OCI-LY7 (cell line): ENCODE measurements at regions not wholly inside any gene's neighbourhood (a gene's known extent, or its start where the extent isn't known, plus 50 kb on each side); places are given as distances from the start of the nearest gene placed in this dataset.

Experiments used
- EZH2phosphoT487 ChIP-seq: fragments of 200-600 bp; sonication (generic); IDR thresholded peaks from 2 replicates; pipeline ENCODE4 v1.6.1; 2018; ENCODE audit warnings: low read depth, borderline replicate concordance, mild to moderate bottlenecking, mixed run types, antibody characterized with exemption, low read length, moderate library complexity, mixed read lengths
- TF ChIP-seq, protein P1 (sequence below): fragments of 200-600 bp; sonication (generic); conservative IDR thresholded peaks from 2 replicates; pipeline ENCODE4 v1.5.1; 2014; ENCODE audit warnings: mild to moderate bottlenecking, antibody characterized with exemption, low read length, moderate library complexity, mixed read lengths

GRCh38 chrX:25156323-25156722 lies 140.6 kb upstream of the ARX start:
- TF ChIP-seq, protein P1, sequence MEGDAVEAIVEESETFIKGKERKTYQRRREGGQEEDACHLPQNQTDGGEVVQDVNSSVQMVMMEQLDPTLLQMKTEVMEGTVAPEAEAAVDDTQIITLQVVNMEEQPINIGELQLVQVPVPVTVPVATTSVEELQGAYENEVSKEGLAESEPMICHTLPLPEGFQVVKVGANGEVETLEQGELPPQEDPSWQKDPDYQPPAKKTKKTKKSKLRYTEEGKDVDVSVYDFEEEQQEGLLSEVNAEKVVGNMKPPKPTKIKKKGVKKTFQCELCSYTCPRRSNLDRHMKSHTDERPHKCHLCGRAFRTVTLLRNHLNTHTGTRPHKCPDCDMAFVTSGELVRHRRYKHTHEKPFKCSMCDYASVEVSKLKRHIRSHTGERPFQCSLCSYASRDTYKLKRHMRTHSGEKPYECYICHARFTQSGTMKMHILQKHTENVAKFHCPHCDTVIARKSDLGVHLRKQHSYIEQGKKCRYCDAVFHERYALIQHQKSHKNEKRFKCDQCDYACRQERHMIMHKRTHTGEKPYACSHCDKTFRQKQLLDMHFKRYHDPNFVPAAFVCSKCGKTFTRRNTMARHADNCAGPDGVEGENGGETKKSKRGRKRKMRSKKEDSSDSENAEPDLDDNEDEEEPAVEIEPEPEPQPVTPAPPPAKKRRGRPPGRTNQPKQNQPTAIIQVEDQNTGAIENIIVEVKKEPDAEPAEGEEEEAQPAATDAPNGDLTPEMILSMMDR: no peak
- TF ChIP-seq EZH2phosphoT487: no peak
